Stomach smooth muscle (tissue), 2 donors: ENCODE measurements at regions not wholly inside any gene's neighbourhood (a gene's known extent, or its start where the extent isn't known, plus 50 kb on each side); places are given as distances from the start of the nearest gene placed in this dataset.
"Not testable (repeated sequence)": the region's sequence is repeated elsewhere in the genome, so short reads cannot be mapped to it uniquely, and the experiment has no call there.

Experiments
- H3K27ac ChIP-seq: one replicate; pipeline ENCODE4 v1.7.0; 2013; ENCODE audit warnings: mild to moderate bottlenecking, low read length, inconsistent platforms
- H3K27me3 ChIP-seq, 2 donors: one replicate each; pipeline ENCODE4 v1.7.0; 2013; ENCODE audit warnings: low read length in 2 of 2; ENCODE audit not compliant: insufficient read depth in 2 of 2, control insufficient read depth in 1 of 2
- H3K36me3 ChIP-seq, 2 donors: one replicate each; pipeline ENCODE4 v1.7.0; 2013; ENCODE audit warnings: low read length in 2 of 2; ENCODE audit not compliant: control insufficient read depth in 2 of 2, insufficient read depth in 2 of 2
- H3K4me1 ChIP-seq: one replicate; pipeline ENCODE4 v1.7.0; 2013; ENCODE audit warnings: low read length; ENCODE audit not compliant: control insufficient read depth, insufficient read depth
- H3K4me3 ChIP-seq, 2 donors: one replicate each; pipeline ENCODE4 v1.7.0; 2013; ENCODE audit warnings: low read length in 2 of 2
- H3K9ac ChIP-seq, 2 donors: one replicate each; pipeline ENCODE4 v1.7.0; 2013; ENCODE audit warnings: low read length in 2 of 2, mild to moderate bottlenecking in 1 of 2
- H3K9me3 ChIP-seq, 2 donors: one replicate each; pipeline ENCODE4 v1.7.0; 2013; ENCODE audit warnings: low read length in 2 of 2; ENCODE audit not compliant: control insufficient read depth in 2 of 2
- donor health status: healthy.
- donor health status: Pancreatic carcinoma.

- Histone ChIP-seq H3K9me3 (no peaks in the 10 kb centered on the region), H3K9ac (no peak overlapping the region), H3K27me3 (peaks cover 5 to 7% of the 10 kb centered on the region in 2 donors), H3K27ac (no peak overlapping the region), H3K36me3 (no peaks in the 10 kb centered on the region), H3K4me1 (no peaks in the 10 kb centered on the region), H3K4me3 (no peak overlapping the region)
Observed at GRCh38 chr3:13139471-13140065, 66.3 kb upstream of the IQSEC1 start.

GRCh38 chr3:13138833-13139145, 65.6 kb upstream of the IQSEC1 start:
- no peak overlapping the region for H3K27ac ChIP-seq
- no peak overlapping the region for H3K9ac ChIP-seq
- H3K4me3 ChIP-seq: no peak overlapping the region
- no peaks in the 10 kb centered on the region for H3K36me3 ChIP-seq
- H3K4me1 ChIP-seq: no peaks in the 10 kb centered on the region
- H3K9me3 ChIP-seq: no peaks in the 10 kb centered on the region
- H3K27me3 ChIP-seq: peaks cover 9% of the 10 kb centered on the region in 2 donors

- Histone ChIP-seq H3K27ac (no peak overlapping the region), H3K36me3 (no peaks in the 10 kb centered on the region), H3K4me3 (no peak overlapping the region), H3K9ac (no peak overlapping the region), H3K4me1 (no peaks in the 10 kb centered on the region), H3K27me3 (peaks cover 9% of the 10 kb centered on the region in 2 donors), H3K9me3 (no peaks in the 10 kb centered on the region)
Observed at GRCh38 chr3:13137941-13138832, 65.0 kb upstream of the IQSEC1 start.

GRCh38 chr3:13136848-13137247, 63.6 kb upstream of the IQSEC1 start:
- H3K27ac ChIP-seq, H3K9ac ChIP-seq, H3K9me3 ChIP-seq, H3K4me3 ChIP-seq, H3K4me1 ChIP-seq, H3K36me3 ChIP-seq, H3K27me3 ChIP-seq: not testable (repeated sequence)

- H3K27ac ChIP-seq: no peak overlapping the region
- H3K9me3 ChIP-seq: no peaks in the 10 kb centered on the region
- no peaks in the 10 kb centered on the region for H3K36me3 ChIP-seq
- H3K27me3 ChIP-seq: peaks cover 8 to 9% of the 10 kb centered on the region in 2 donors
- H3K9ac ChIP-seq: no peak overlapping the region
- H3K4me1 ChIP-seq: no peaks in the 10 kb centered on the region
- no peak overlapping the region for H3K4me3 ChIP-seq
Observed at GRCh38 chr3:13136426-13136825, 63.2 kb upstream of the IQSEC1 start.

- no peak overlapping the region for H3K27ac ChIP-seq
Observed at GRCh38 chr3:13135811-13136321, 62.6 kb upstream of the IQSEC1 start.

GRCh38 chr3:13135251-13135810, 62.1 kb upstream of the IQSEC1 start:
- peaks cover 6 to 9% of the 10 kb centered on the region in 2 donors for H3K27me3 ChIP-seq
- H3K4me1 ChIP-seq: no peaks in the 10 kb centered on the region
- no peaks in the 10 kb centered on the region for H3K36me3 ChIP-seq
- H3K9ac ChIP-seq: no peak overlapping the region
- H3K9me3 ChIP-seq: no peaks in the 10 kb centered on the region
- no peak overlapping the region for H3K27ac ChIP-seq
- no peak overlapping the region for H3K4me3 ChIP-seq

More at GRCh38 chr3:13135811-13136321, 62.6 kb upstream of the IQSEC1 start:
- H3K4me3 ChIP-seq: no peak overlapping the region
- H3K27me3 ChIP-seq: peaks cover 8 to 9% of the 10 kb centered on the region in 2 donors
- no peaks in the 10 kb centered on the region for H3K36me3 ChIP-seq
- H3K9ac ChIP-seq: no peak overlapping the region
- no peaks in the 10 kb centered on the region for H3K4me1 ChIP-seq
- no peaks in the 10 kb centered on the region for H3K9me3 ChIP-seq

- Histone ChIP-seq H3K27ac (no peak overlapping the region), H3K27me3 (peaks cover 6 to 9% of the 10 kb centered on the region in 2 donors), H3K9ac (no peak overlapping the region), H3K4me1 (no peaks in the 10 kb centered on the region), H3K36me3 (no peaks in the 10 kb centered on the region), H3K4me3 (no peak overlapping the region), H3K9me3 (no peaks in the 10 kb centered on the region)
Observed at GRCh38 chr3:13134879-13135206, 61.6 kb upstream of the IQSEC1 start.

- Histone ChIP-seq H3K36me3 (no peaks in the 10 kb centered on the region), H3K9me3 (no peaks in the 10 kb centered on the region), H3K27me3 (peaks cover 6 to 9% of the 10 kb centered on the region in 2 donors), H3K9ac (no peak overlapping the region), H3K4me3 (no peak overlapping the region), H3K27ac (no peak overlapping the region), H3K4me1 (no peaks in the 10 kb centered on the region)
Observed at GRCh38 chr3:13134166-13134878, 61.1 kb upstream of the IQSEC1 start.

- Histone ChIP-seq H3K4me1 (no peaks in the 10 kb centered on the region), H3K27ac (no peak overlapping the region), H3K9me3 (no peaks in the 10 kb centered on the region), H3K27me3 (peaks cover 6 to 9% of the 10 kb centered on the region in 2 donors), H3K4me3 (no peak overlapping the region), H3K36me3 (no peaks in the 10 kb centered on the region), H3K9ac (no peak overlapping the region)
Observed at GRCh38 chr3:13133471-13133981, 60.3 kb upstream of the IQSEC1 start.
